Neural progenitor cell (in vitro differentiated cells): ENCODE measurements at regions not wholly inside any gene's neighbourhood (a gene's known extent, or its start where the extent isn't known, plus 50 kb on each side); places are given as distances from the start of the nearest gene placed in this dataset.

Source experiments
- EZH2 ChIP-seq: fragments of 200-600 bp; sonication (generic); IDR thresholded peaks from 2 replicates; pipeline ENCODE4 v1.6.1; 2017; ENCODE audit warnings: antibody characterized with exemption, mild to moderate bottlenecking, moderate library complexity
- EZH2phosphoT487 ChIP-seq: fragments of 200-600 bp; sonication (generic); IDR thresholded peaks from 2 replicates; pipeline ENCODE4 v1.6.1; 2017; ENCODE audit warnings: antibody characterized with exemption
- TF ChIP-seq, protein P1 (sequence below): fragments of 200-600 bp; sonication (generic); IDR thresholded peaks from 2 replicates; pipeline ENCODE4 v1.5.1; 2017; ENCODE audit warnings: antibody characterized with exemption, mild to moderate bottlenecking

DNA sequence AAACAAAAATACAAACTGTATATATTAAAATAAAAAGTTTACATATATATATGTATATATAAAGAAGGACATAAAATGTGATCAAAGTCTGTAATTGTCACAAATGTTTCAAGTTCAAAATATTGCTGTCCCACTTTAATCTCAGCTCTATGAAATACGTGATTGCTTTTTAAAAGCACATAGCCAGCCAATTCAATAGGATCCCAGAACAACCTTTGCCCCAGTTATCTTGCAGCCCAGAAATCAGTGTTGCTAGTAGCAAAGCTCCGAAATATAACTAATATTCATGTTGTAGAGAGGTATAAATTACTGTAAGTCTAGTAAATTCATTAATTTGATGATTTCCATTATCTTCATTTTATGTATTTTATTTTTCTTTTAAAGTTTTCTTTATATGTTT, 114.6 kb downstream of the ELOVL4 start:
- TF ChIP-seq, protein P1, sequence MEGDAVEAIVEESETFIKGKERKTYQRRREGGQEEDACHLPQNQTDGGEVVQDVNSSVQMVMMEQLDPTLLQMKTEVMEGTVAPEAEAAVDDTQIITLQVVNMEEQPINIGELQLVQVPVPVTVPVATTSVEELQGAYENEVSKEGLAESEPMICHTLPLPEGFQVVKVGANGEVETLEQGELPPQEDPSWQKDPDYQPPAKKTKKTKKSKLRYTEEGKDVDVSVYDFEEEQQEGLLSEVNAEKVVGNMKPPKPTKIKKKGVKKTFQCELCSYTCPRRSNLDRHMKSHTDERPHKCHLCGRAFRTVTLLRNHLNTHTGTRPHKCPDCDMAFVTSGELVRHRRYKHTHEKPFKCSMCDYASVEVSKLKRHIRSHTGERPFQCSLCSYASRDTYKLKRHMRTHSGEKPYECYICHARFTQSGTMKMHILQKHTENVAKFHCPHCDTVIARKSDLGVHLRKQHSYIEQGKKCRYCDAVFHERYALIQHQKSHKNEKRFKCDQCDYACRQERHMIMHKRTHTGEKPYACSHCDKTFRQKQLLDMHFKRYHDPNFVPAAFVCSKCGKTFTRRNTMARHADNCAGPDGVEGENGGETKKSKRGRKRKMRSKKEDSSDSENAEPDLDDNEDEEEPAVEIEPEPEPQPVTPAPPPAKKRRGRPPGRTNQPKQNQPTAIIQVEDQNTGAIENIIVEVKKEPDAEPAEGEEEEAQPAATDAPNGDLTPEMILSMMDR, result no peak
- TF ChIP-seq EZH2phosphoT487, result no peak
- no peak for TF ChIP-seq EZH2
